Stimulated activated CD4-positive, alpha-beta T cell treated with anti-CD3 and anti-CD28 coated beads, TNF-alpha, amount 100 ng/mL, for 4 hours (primary cell): ENCODE measurements at regions not wholly inside any gene's neighbourhood (a gene's known extent, or its start where the extent isn't known, plus 50 kb on each side); places are given as distances from the start of the nearest gene placed in this dataset.
"Not testable (repeated sequence)": the region's sequence is repeated elsewhere in the genome, so short reads cannot be mapped to it uniquely, and the experiment has no call there.

Source experiments
- DNase-seq, 3 experiments: peaks; one replicate each; pipeline ENCODE4 v3.0.0-alpha.2; 2020; ENCODE audit warnings: low read depth in 3 of 3

DNA sequence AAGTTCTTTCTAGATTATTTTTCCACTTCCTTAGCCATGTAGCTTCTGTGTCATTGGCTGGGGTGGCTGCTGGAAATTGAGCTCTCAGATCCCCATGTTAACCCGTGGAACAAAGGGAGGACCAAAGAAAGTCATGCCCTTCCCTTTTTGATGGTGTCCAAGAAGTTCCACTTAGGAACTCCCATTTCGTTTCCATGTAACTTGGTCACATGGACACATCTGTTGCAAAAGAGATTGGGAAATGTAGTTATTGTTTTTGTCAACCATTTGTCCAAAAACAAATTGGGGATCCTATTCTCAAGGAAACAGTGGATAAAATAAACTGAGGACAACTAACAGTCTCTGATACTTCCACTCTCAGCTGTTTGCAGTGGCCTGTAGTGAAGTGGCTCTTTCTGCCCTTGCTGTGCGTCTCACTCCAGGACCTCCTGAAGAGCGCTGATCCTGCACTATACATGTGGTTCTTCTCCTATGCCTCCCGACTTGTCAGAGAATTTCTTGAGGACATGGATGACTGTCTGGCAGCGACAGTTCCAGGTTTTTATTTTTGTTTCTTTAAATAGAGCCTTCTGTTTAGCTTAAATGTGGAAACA is 125.3 kb upstream of the LNX1 start:
- no peak for DNase-seq

DNA sequence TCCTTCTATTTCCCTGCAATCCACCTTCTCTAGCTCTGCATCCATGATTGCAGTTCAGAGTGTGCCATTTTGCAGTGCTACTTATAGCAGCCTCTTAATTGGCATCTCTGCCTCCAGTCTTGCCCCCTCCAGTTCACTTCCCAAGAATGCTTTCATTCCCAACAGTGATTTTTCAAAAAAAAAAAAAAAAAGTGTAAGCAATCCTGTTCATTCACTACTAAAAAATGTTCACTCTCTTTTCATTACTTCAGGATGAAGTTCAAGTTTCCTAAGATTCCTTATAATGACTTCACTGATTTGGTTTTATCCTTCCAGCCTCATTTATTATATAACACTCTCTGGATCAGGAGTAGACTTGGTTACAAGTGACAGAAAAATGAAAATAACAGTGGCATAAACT is 124.7 kb upstream of the LNX1 start:
- DNase-seq = no peak

DNA sequence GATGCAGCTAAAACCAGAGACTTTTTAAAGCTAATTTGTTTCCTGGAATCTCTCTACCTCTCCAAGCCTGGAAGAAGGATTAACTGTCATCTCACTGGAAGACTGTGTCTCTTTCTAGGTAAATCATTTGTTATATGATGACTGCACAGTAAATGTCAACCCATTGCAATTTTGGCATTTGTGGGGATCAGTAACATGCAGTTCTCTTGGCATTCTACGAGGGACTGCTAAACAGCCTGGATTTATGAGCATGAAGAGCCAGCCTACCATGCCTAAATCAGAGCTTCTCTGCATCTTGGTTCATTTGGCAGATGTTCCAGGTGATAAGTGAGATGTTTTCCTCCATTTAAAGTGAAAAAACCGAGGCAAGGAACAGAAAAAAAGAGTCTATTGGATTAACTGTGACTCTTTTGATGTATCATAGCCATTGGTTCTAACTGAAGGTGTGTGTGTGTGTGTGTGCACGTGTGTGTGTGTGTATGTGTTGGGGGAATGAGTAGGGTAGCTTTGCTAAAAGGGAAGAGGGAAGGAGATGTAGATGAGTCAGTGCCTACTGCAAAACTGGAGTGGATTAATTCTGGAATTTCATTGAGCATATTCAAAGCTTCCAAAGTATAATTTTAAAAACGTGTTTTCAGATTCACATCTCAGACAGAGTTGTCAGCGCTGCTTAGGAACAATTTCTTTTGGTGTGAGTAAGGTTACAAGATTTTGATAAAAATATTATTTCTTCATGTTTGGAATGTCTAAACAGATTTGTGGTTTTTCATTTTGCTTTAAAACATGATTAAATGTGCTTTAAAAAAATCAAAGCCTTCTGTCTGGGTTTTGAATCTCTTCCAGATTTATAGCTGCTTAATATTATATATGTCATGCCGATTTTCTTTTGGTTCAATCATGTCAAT is 123.2 kb upstream of the LNX1 start:
- DNase-seq = no peak

DNA sequence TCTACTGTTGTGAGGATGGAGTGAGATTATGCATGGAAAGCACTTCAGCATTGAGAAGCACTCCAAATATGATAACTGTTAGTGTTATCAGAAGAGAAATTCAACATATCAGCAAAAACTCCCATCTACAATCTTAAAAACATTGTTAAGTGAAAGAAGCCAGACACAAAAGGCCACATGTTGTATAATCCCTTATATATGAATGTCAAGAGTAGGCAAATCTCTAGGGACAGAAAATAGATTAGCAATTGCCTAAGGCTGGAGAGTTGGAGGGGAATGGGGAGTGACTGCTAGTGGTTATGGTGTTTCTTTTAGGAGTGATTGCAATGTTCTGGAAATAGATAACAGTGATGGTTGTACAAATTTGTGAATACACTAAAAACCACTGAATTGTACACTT is 122.5 kb upstream of the LNX1 start:
- DNase-seq = no peak

DNA sequence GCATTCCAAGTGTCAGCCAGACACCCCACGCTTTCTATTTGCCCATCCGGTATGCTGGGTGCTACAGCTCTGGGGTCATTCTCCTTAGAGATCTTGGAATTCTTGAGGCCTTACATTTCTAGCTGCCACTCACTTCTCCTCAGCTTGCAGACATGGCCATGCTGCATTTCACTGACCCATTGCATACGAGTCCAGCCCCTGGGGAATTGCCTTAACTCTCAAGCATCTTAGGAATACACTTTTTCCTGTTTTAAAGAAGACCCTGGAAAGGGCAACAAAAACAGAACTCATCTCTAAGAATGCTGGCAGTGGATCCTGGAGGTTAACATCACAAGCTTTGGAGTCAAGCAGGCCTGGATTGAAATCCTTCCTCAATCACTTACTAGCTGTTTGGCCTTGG is 122.0 kb upstream of the LNX1 start:
- no peak for DNase-seq

DNA sequence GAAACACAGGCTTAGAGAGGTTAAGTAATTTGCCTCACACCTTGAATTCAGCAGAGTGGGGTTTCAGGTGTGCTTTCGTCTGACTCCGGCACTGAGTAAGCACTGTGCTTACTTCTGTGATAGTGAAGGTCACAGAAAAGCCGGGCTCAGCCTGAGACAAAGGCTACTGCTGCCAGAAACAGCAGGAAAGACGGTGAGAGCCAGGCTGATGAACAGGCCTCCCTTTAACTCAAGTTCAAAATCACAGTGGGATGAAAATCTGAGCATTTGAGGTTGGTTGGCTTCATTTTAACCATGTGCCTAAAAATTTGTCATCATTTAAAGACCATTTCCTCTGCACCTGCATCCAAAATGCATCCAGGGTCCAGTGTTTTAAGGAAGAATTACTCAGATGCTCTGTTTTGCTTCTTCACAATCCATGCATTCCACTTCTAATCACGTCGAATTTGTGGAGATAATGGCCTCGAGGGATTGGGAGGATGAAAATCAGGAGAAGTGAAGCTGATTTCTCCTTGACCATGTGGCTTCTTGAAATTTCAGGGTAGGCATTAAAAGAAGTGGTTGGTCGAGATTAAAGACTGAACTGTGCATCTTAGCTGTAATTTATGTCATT is 121.2 kb upstream of the LNX1 start:
- DNase-seq = no peak

DNA sequence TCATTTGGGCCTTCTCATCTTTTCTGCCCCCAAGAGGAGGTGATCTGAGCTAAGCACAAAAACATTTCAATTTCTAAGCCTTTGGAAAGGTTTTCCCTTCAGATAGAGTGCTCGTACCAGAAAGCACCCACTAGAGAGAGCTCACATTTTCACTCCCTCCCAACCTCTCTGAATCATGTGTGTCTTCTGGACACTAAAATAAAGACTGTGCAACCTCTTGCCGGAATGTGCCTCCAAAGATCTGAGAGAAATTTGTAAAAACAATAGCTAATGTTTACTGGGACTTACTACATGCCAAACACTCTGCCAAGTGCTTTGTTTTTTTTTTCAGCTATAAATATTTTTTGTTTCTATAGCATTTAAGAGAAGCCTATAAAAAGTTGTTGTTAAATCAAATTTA is 120.6 kb upstream of the LNX1 start:
- no peak for DNase-seq

DNA sequence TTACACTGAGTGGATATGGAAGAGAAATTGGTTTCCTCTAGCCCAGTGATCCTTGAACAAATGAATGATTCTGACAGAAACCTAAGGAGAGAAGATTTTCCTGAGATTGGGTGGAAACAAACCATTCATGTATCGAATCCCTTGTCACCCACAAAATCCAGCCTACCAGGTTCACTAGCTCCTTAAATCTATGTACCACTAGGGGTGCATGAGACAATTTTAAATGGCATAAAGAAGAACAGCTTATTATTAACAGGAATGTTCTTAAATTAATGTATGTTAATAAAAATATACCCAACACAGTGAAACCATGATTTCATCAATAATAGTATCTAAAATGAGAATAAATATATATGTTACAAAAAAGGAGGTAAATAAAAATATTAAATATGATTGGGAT is 118.4 kb upstream of the LNX1 start:
- DNase-seq = no peak

DNA sequence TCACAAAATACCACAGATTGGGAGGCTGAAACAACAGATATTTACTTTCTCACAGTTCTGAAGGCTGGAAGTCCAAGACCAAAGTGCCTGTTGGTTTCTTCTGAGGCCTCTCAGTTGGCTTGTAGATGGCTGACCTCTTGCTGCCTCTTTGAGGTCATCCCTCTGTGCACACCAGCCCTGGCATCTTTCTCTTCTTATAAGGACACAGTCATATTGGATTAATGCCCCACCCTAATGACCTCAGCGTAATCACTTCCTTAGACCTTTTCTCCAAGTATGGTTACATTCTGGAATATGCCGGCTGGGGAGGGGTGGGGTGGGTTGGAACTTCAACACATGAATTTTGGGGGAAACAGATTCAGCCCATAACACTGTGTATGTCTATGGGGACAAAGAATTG is 116.2 kb upstream of the LNX1 start:
- DNase-seq = no peak

DNA sequence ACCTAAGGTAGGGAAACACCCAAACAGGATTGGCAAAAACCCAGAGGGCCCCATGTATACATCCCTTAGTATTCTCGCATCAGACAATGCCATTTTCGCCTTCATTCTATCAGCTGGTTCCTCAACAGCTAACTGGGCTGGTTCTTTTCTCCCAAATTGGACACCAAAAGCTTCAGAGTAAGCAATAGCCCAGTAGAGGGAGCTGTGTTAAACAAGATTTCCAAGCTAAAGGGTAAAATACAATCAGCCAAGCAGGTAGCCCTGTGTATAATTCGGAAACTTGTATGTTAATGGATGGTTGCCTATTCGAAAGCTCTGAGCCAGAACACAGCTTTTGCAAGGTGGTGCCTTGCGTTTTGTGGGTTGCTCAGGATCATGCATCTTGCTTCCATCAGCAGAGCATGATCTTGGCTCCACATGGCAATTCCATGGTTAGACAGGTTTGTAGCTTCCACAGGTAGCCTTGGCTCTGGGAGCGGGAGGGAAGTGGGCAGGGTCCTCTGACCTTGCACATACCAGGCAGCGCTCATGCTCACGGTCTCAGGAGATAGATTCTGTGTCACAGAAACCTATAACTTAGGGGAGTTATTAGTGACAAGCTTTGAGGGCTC is 115.2 kb upstream of the LNX1 start:
- DNase-seq = no peak

DNA sequence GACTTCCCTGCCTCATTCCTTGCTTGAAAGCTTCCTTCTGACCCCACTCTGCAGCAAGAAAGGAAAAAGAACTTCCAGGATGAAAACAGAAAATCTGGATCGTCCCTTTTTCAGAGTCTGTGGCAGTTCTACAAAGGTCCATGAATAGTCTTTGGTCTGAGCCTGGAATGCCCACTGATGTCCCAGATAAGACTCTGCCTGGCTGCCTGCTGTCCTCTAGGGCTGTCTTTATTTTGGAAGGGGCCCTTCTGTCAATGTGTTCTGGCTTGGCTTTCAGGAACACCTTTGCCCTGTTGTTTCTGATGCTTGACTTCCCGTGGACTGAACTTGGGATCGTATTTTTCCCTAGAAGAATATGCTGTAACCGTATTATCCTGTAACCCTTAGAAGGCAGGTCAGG is 114.7 kb upstream of the LNX1 start:
- DNase-seq = no peak

DNA sequence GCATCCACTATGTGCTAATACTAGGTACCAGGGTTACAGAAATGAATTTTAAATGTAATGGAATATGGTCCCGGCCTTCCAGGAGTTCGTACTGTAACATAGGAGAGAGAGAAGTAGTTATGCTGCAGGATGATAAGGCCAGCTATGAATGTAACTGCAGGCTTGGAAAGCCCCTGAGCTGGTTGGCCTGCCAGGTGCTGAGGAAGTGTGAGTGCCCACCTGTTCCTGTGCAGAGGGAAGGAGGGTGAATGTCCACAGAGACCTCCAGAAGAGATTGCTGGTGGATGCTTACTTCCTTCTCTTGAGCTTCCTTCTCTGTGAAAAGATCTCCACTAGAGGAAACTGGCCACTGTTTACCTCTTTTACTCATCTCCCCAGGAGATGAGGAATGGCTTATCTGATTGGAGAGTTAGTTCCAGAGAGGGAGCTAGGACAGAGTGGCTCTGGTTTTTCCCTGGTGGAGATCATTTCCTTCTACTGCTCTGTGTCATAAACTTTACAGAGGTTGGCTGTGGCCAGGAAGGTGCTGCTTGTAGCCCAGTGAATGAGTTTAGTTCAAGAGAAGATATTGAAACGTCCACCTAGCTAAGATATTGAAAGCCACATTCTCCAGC is 114.0 kb upstream of the LNX1 start:
- DNase-seq = no peak

DNA sequence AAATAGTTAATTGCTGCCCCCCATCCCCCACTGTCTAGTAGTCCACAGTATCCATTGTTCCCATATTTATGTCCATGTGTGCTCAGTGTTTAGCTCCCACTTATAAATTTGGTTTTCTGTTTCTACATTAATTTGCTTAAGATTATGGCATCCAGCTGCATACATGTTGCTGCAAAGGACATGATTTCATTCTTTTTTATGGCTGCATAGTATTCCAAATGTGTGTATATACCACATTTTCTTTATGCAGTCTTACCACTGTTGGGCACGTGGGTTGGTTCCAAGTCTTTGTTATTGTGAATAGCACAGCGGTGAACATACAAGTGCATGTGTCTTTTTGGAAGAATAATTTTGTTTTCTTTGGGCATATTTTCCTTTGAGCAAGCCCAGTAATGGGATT is 113.0 kb upstream of the LNX1 start:
- no peak for DNase-seq

DNA sequence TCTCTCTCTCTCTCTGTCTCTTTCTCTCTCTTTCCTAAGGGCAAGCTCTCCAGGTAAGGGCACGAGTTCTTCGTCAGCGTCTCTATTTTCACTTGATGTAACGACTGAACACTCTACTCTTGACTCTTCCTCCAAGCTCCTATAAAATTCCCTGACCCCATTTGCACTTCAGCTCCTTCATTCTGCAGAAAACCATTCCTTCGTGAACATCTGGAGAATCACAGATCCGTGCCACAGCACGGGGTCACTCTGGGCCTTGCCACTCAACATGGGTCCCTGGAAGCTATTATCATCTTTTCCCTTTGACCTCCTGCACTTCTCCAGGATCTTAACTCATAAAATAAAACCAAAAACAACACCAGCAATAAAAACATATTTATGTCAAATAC is 112.0 kb upstream of the LNX1 start:
- DNase-seq = no peak

DNA sequence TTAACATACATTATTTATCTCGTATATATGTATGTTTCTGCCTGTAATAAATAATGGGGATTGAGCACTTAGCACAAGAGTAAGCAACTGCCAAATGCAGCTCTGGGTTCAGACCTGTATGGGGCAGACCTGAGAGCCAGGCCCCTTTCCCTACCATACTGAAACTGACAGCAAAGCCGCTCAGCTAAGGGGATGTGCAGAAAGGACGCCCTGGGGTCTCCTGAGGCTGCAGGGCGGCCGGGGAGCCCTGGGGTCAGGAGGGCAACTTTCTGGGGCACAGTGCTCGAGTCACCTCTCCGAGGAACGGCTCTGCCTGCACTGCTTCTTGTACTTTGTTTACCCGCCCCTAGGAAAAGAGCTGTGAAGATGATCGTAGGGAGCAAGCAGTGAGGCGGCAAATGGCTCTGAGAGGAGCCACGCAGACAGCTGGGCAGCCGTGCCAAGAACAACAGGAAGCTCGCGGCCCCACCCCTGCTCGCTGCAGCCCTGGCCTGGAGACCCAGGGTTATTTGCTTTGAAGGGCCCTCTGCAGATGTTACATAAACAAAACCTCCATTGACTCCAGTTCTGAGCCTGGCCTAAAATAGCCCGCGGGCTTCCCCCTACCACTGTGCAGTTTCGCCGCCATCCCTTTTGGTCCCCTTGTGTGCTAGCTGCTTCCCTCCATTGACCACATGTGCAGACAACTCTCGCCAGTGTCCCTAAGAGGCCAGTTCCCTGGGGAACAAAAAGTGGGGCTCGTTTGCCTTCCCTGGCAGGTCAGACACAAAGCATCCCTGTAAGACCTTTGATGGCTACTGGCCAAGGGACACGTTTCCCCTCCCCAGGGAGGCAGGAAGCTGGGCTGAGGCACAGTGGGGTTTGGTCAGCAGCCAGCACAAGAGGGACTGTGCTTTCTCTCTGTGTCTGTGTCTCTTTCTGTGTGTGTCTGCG is 111.3 kb upstream of the LNX1 start:
- no peak for DNase-seq

DNA sequence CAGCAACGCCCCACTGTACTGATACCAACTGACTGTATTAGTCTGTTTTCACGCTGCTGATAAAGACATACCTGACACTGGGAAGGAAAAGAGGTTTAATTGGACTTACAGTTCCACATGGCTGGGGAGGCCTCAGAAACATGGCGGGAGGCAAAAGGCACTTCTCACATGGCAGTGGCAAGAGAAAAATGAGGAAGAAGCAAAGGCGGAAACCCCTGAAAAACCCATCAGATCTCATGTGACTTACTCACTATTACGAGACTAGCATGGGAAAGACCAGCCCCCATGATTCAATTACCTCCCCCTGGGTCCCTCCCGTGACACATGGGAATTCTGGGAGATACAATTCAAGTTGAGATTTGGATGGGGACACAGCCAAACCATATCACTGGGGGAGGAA is 110.0 kb upstream of the LNX1 start:
- DNase-seq = not testable (repeated sequence)

DNA sequence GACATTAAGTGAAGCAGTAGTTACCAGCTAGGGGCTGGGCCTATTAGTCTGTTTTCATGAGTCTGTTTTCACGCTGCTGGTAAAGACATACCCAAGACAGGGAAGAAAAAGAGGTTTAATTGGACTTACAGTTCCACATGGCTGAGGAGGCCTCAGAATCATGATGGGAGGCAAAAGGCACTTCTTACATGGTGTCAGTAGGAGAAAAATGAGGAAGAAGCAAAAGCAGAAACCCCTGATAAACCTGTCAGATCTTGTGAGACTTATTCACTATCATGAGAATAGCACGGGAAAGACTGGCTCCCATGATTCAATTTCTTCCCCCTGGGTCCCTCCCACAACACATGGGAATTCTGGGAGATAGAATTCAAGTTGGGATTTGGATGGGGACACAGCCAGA is 108.0 kb upstream of the LNX1 start:
- not testable (repeated sequence) for DNase-seq

DNA sequence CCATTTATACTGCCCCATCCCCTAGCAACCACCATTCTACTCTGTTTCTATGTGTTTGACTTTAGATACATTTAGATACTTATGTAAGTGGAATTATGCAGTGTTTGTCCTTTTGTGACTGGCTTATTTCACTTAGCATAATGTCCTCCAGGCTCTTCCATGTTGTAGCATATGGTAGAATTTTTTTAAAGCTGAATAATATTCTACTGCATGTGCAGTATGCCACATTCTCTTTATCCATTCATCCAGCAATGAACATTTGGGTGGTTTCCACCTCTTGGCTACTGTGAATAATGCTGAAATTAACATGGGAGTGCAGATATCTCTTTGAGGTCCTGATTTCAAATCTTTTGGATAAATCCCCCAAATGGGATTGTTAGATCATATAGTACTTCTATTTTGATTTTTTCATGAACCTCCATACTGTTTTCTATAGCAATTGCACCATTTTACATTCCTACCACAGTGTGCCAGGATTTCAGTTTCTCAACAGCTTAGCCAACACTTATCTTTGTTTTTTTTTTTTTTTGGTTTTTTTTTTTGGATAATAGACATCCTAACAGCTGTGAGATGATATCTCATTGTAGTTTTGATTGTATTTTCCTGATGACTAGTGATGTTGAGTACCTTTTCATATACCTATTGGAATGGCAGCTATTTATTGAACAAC is 105.9 kb upstream of the LNX1 start:
- DNase-seq = no peak

DNA sequence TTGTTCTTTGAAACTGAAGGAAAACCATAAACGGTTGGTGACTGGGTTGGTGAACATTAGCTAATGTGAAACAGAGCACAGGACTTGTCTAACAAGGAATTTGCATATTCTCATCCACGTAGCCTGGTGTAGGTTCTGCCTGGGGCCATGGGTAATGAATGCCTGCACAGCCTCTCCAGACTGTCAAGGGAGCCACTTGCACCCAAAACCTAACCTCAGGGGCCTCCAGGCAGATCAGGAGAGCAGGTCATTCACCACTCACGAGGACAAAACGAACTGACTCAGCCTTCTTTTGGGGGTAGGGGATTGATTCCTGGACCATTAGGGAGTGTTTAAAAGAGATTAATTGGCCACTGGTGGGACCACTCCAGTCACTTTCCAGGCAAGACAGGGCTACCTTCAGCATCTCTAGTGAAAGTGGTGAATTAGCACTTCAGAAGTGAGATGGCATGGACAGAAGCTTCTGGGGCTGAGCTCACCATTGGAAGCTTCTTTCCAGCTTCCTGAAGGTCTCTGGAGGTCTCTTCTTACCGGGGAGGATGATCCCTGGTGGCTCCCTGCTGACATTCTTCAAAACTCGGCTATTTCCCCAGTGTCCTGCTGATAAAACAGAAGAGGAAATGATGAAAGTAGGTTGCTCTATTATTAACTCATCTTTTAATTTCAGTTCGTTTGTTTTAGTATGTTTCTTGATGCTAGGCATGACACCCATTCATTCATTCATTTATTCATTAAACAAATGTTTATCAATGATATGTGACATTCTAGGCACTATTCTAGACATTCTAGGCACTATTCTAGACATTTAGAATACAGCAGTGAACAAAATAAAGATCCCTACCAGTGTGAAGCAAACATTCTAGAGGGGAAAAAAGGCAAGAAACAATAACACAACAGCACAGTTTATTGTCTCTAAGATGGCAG is 104.5 kb upstream of the LNX1 start:
- no peak for DNase-seq

DNA sequence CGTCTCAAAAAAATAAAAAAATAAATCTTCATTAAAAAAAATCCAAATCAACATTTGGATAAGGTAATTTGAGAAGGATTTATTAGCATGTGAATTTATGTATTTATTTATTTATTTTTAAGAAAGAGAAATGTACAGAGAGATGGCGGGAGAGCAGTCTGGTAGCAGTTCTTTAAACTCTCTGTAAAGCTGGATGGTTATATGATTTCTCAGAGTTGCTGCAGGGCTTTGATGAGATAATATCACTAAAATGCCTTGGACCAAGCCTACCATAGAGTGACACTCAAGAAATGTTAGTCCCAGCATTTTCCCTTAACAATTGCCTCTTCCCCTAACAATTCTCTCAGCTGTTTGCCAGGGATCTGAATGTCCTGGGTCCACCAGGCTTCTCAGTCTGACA is 103.4 kb upstream of the LNX1 start:
- no peak for DNase-seq
